HUES6 (cell line): ENCODE measurements at regions not wholly inside any gene's neighbourhood (a gene's known extent, or its start where the extent isn't known, plus 50 kb on each side); places are given as distances from the start of the nearest gene placed in this dataset.
"Not testable (repeated sequence)": the region's sequence is repeated elsewhere in the genome, so short reads cannot be mapped to it uniquely, and the experiment has no call there.

Experiments used
- H3K27ac ChIP-seq: 2 replicates; pipeline ENCODE4 v1.7.0; 2013; ENCODE audit warnings: low read depth, mild to moderate bottlenecking, low read length, inconsistent platforms
- H3K27me3 ChIP-seq: 2 replicates; pipeline ENCODE4 v1.6.1; 2013; ENCODE audit warnings: low read length; ENCODE audit not compliant: control insufficient read depth, insufficient read depth
- H3K36me3 ChIP-seq: 2 replicates; pipeline ENCODE4 v1.6.1; 2013; ENCODE audit warnings: low read length; ENCODE audit not compliant: control insufficient read depth, insufficient read depth
- H3K4me1 ChIP-seq: 2 replicates; pipeline ENCODE4 v1.6.1; 2013; ENCODE audit warnings: low read length; ENCODE audit not compliant: control insufficient read depth, insufficient read depth
- H3K4me3 ChIP-seq: 2 replicates; pipeline ENCODE4 v1.5.1; 2013; ENCODE audit warnings: low read depth, low read length
- H3K9ac ChIP-seq: one replicate; pipeline ENCODE4 v1.6.1; 2013; ENCODE audit warnings: mild to moderate bottlenecking, low read length
- H3K9me3 ChIP-seq: 2 replicates; pipeline ENCODE4 v1.6.1; 2013; ENCODE audit warnings: low read depth, low read length; ENCODE audit not compliant: control insufficient read depth, insufficient read depth

DNA sequence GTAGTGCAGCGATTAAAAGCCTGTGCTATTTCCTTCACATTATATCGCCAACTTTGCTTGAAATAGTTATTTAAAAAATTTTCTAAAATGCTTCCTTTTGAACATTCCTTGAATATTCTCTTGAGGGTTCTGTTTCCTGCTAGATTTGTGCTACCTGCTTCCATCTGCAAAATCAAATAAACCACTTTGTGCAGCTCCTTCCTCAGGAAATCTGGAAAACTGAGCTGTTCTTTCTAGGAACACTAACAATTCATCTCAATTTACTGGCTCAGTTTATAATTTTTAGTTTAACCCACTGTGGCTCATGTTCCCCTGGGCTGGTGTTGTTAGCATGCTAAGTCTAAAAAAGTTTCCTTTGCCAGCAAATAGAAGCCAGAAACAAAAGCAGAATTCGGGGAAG is 88.1 kb upstream of the LCORL start:
- Histone ChIP-seq H3K4me3 (no peak overlapping the region), H3K9ac (no peak overlapping the region), H3K9me3 (no peaks in the 10 kb centered on the region), H3K27me3 (no peaks in the 10 kb centered on the region), H3K4me1 (no peaks in the 10 kb centered on the region), H3K36me3 (no peaks in the 10 kb centered on the region), H3K27ac (no peak overlapping the region)

DNA sequence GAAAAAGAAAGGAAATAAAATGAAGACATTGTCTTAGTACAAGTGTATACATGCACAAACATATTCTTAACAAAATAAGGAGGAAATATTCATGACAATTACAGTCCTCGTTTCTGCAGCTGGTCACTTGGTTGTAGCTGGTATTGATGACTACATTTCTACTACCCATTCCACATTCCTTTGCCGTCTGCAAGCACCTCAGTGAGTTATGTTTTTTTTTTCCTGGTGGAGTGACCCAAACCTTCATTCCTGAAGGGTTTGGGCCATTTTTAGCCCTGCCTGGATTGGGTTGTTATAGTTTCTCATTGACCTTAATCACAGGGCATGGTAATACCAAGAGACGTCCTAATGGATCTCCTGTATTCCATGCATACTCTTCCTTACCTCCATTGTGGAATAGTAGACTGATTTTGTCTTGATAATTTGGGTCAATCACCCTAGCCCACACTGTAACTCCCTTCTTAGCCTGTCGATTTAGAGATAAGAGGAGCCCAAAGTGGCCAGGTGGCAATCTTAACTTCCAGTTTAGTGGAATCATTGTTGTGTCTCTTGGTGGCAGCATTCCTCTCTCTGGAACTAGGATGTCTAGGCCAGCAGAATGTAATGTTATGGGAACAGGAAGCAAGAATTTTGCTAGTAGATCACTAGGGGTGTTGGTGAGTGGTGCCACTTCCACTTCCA is 86.4 kb upstream of the LCORL start:
- not testable (repeated sequence) for H3K4me3 ChIP-seq, H3K4me1 ChIP-seq, H3K27me3 ChIP-seq, H3K9ac ChIP-seq, H3K9me3 ChIP-seq, H3K36me3 ChIP-seq, H3K27ac ChIP-seq

DNA sequence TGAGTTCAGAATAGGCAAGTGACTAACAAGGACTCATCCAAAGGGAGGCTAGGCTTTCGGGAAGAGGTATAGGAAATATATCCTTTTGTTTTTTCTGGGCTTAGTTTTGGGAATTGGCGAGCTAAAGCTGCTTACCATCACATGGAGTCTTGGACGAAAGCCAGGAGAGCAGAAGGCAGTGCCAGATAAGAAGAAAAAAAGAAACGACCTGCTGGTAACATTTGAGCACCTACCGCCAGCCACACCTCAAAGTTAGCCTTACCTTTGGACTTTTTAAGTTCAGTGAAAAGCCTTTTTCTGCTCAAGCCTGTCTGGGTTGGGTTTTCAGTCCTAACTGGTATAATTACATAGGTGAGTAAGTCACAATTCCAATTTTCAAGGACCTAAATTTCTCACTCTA is 85.1 kb upstream of the LCORL start:
- Histone ChIP-seq H3K27ac (no peak overlapping the region), H3K4me3 (no peak overlapping the region), H3K9ac (no peak overlapping the region), H3K4me1 (no peaks in the 10 kb centered on the region), H3K9me3 (no peaks in the 10 kb centered on the region), H3K36me3 (no peaks in the 10 kb centered on the region), H3K27me3 (no peaks in the 10 kb centered on the region)

DNA sequence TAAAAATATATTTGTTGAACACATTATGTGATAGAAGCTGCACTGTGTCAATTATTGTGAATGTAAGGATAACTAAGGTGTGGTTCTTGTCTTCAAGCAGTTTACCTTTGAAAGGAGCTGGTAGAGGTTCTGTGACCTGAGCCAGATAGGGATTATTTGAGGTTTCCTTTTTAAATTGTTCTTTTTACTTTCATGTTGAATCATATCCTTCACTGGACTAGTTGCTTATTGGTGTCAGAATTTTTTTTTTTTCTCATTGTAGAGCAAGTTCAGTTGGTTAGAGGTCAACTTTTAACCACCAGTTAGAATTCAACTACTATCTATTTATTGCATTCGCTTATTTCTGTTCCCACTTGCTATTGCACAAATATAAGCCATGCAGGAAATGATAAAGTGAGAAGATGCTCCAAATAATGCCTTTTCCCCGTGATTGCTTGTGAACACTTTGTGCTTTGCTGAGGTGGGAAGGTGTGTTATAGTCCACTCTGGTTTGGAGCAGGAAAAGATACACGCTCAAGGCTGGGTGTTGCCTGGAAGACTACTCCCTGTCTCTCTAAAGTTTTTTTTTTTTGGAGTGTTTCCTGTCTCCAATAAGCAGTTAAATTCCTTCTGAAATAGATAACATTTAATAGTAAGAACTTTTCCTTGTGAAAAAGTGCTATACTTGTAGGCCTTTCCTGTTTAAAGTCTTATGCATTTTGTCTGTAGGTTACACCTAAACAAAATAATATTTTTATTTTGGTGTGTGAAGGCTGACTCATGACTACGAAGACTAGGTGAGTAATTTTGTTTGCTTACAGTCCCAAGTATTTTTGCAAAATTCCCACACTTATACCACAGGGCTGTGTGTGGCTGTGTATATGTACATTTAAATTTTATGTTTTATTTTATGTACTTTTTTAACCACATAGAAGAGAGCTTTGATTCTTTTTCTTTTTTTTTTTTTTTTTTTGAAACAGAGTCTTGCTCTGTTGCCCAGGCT is 83.8 kb upstream of the LCORL start:
- H3K9ac ChIP-seq = no peak overlapping the region
- H3K4me1 ChIP-seq = no peaks in the 10 kb centered on the region
- H3K27me3 ChIP-seq = no peaks in the 10 kb centered on the region
- no peak overlapping the region for H3K4me3 ChIP-seq
- H3K9me3 ChIP-seq = no peaks in the 10 kb centered on the region
- no peak overlapping the region for H3K27ac ChIP-seq
- no peaks in the 10 kb centered on the region for H3K36me3 ChIP-seq

DNA sequence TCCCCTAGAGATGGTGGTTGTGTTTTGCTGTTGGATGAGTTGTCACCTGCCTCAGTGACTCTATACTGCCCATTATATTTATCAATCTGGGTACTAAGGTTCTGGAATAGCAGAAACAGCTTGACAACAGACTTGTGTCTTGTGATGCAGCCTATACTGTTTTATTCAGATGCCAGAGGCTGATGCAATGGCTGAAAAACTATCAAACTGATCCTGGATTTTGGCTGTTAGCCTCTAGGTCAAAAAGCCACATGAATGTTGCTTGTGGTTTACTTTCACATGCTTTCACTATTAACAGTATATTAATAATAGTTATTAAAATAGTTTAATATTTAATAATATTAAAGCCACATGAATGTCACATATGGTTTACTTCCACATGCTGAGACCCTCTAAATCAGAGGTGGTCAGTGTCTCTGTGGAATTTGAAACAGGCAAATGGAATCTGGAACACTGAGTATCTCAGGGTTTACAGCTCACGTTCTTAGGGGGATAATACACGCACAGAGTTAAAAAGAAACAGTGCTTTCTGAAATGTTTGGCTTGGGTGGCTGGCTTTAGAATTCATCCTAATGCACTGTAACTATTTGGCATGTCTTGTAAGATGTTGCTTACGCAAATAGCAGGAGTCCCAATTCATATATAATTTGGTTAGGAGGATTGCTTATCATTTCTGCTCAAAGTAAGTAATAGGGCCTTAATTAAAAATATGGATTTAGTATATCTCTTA is 82.5 kb upstream of the LCORL start:
- Histone ChIP-seq H3K27me3 (no peaks in the 10 kb centered on the region), H3K9ac (no peak overlapping the region), H3K4me1 (no peaks in the 10 kb centered on the region), H3K27ac (no peak overlapping the region), H3K9me3 (no peaks in the 10 kb centered on the region), H3K36me3 (no peaks in the 10 kb centered on the region), H3K4me3 (no peak overlapping the region)

DNA sequence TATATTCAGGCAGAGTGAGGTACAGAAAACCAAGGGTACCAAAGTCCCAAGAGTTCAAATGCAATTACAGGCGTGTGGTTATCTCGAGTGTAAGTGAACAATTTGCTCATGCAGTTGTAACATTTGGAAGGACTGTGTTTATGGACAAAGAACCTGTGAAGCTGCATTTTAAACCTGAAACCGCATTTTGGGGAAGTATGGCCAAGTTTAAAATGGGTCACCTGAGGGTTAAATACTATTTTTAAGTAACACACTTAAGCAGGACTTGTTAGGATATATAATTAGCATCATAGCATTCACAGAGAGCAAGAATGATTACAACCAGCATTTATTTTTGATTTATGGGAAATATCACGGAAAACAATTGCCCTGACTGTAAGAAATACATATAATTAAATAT is 79.1 kb upstream of the LCORL start:
- Histone ChIP-seq H3K4me1 (no peaks in the 10 kb centered on the region), H3K4me3 (no peak overlapping the region), H3K9me3 (no peaks in the 10 kb centered on the region), H3K9ac (no peak overlapping the region), H3K27me3 (no peaks in the 10 kb centered on the region), H3K27ac (no peak overlapping the region), H3K36me3 (no peaks in the 10 kb centered on the region)

DNA sequence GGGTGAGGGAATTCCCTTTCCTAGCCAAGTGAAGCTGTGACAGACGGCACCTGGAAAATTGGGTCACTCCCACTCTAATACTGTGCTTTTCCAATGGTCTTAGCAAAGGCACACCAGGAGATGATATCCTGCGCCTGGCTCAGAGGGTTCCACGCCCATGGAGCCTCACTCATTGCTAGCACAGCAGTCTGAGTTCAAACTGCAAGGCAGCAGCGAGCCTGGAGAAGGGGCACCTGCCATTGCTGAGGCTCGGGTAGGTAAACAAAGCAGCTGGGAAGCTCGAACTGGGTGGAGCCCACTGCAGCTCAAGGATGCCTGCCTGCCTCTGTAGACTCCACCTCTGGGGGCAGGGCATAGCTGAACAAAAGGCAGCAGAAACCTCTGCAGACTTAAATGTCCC is 68.9 kb upstream of the LCORL start:
- not testable (repeated sequence) for H3K27me3 ChIP-seq, H3K4me1 ChIP-seq, H3K27ac ChIP-seq, H3K9ac ChIP-seq, H3K36me3 ChIP-seq, H3K9me3 ChIP-seq
- H3K4me3 ChIP-seq = peak overlapping the region; percentile 30

DNA sequence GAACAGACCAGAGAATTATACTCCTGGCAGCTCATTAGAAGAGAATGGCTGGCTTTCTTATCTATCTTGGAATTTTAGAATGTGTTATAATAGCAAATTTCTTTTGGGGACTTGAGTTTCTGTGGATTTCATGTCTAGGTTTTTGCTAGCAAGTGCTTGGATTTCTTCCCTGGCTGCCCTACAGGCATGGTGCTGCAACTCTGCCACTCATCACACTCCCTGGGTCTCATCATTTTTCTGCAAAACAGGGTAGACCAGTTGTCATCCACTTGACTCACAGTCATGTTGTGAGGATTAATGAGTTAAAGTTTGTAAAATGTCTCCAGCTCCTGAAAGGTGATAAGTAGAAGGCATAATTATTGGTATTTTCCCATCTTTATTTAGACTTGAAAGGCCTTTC is 60.7 kb upstream of the LCORL start:
- Histone ChIP-seq H3K4me3 (no peak overlapping the region), H3K36me3 (no peaks in the 10 kb centered on the region), H3K9ac (no peak overlapping the region), H3K9me3 (no peaks in the 10 kb centered on the region), H3K27me3 (peaks cover 30% of the 10 kb centered on the region), H3K4me1 (no peaks in the 10 kb centered on the region), H3K27ac (no peak overlapping the region)

DNA sequence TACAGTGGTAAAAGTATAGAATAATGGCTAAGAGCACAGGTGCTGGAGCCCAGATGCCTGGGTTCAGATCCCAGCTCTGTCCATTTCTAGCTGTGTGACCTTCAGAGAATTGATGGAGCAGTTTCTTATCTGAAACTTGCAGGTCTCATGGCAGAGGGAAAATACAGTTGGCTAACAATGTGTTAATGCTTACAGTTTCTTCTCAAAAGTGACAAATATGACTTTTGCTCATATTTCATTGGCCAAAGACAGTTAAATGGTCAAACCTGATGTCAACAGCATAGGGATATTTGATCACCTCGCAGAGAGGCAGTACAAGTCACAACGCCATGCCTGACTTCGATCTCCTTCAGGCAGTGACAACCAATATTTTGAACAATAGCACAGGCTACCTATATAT is 60.2 kb upstream of the LCORL start:
- Histone ChIP-seq H3K4me3 (no peak overlapping the region), H3K9ac (no peak overlapping the region), H3K27ac (no peak overlapping the region), H3K9me3 (no peaks in the 10 kb centered on the region), H3K4me1 (no peaks in the 10 kb centered on the region), H3K27me3 (peaks cover 33% of the 10 kb centered on the region), H3K36me3 (no peaks in the 10 kb centered on the region)

DNA sequence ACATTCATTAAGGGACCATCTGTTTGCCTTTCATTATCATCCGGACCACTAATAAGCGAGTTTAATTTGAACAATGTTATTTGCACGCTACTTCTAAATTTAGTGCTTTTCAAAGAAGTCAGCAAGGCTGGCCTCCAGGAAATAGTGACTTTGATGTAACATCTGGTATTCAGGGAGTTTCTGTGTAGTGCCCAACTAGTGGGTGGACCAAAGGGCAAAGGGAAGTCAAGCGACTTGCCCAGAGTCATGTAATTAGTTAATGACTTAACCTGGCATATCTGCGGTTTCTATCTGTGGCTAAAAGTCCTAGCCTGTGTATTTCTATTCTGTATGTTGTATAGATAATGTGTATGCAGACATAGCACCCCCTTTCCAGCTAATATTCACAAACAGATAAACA is 56.3 kb upstream of the LCORL start:
- no peaks in the 10 kb centered on the region for H3K4me1 ChIP-seq
- H3K9ac ChIP-seq = no peak overlapping the region
- H3K9me3 ChIP-seq = no peaks in the 10 kb centered on the region
- no peak overlapping the region for H3K4me3 ChIP-seq
- H3K27ac ChIP-seq = no peak overlapping the region
- H3K27me3 ChIP-seq = peaks cover 29% of the 10 kb centered on the region
- no peaks in the 10 kb centered on the region for H3K36me3 ChIP-seq
